ENCODE measurements at regions not wholly inside any gene's neighbourhood (a gene's known extent, or its start where the extent isn't known, plus 50 kb on each side); places are given as distances from the start of the nearest gene placed in this dataset.

DNA sequence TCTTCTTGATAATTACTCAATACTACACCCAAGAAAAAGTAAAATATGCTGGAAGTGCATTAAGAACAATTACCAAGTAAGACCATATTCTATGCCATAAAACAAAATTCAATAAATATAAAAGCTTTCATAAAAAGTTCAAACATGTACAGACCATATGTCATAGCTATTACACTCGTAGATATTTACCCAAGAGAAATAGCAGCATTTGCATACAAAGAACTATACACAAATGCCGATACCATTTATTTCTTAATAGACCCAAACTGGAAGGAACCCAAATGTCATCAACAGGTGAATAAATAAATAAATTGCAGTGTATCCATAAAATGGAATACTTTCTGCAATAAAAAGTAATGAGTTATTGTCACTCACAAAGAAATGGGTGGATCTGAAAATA lies 78.3 kb upstream of the SLC16A7 start:
- TF ChIP-seq, protein P1, sequence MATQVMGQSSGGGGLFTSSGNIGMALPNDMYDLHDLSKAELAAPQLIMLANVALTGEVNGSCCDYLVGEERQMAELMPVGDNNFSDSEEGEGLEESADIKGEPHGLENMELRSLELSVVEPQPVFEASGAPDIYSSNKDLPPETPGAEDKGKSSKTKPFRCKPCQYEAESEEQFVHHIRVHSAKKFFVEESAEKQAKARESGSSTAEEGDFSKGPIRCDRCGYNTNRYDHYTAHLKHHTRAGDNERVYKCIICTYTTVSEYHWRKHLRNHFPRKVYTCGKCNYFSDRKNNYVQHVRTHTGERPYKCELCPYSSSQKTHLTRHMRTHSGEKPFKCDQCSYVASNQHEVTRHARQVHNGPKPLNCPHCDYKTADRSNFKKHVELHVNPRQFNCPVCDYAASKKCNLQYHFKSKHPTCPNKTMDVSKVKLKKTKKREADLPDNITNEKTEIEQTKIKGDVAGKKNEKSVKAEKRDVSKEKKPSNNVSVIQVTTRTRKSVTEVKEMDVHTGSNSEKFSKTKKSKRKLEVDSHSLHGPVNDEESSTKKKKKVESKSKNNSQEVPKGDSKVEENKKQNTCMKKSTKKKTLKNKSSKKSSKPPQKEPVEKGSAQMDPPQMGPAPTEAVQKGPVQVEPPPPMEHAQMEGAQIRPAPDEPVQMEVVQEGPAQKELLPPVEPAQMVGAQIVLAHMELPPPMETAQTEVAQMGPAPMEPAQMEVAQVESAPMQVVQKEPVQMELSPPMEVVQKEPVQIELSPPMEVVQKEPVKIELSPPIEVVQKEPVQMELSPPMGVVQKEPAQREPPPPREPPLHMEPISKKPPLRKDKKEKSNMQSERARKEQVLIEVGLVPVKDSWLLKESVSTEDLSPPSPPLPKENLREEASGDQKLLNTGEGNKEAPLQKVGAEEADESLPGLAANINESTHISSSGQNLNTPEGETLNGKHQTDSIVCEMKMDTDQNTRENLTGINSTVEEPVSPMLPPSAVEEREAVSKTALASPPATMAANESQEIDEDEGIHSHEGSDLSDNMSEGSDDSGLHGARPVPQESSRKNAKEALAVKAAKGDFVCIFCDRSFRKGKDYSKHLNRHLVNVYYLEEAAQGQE (IDR thresholded peaks at IDR 0.05; ENCODE audit: insufficient read depth in 1 of 2, low read depth in 2 of 2, low read length in 1 of 2) = no peak
- TF ChIP-seq, protein P2, sequence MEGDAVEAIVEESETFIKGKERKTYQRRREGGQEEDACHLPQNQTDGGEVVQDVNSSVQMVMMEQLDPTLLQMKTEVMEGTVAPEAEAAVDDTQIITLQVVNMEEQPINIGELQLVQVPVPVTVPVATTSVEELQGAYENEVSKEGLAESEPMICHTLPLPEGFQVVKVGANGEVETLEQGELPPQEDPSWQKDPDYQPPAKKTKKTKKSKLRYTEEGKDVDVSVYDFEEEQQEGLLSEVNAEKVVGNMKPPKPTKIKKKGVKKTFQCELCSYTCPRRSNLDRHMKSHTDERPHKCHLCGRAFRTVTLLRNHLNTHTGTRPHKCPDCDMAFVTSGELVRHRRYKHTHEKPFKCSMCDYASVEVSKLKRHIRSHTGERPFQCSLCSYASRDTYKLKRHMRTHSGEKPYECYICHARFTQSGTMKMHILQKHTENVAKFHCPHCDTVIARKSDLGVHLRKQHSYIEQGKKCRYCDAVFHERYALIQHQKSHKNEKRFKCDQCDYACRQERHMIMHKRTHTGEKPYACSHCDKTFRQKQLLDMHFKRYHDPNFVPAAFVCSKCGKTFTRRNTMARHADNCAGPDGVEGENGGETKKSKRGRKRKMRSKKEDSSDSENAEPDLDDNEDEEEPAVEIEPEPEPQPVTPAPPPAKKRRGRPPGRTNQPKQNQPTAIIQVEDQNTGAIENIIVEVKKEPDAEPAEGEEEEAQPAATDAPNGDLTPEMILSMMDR (IDR thresholded peaks at IDR 0.05) = no peak
- TF ChIP-seq POLR2AphosphoS5 (IDR thresholded peaks at IDR 0.05; ENCODE audit: low read depth, low read length) = no peak
